Progenitor cell of endocrine pancreas (in vitro differentiated cells): ENCODE measurements at regions not wholly inside any gene's neighbourhood (a gene's known extent, or its start where the extent isn't known, plus 50 kb on each side); places are given as distances from the start of the nearest gene placed in this dataset.
"Not testable (repeated sequence)": the region's sequence is repeated elsewhere in the genome, so short reads cannot be mapped to it uniquely, and the experiment has no call there.

Experiments
- DNase-seq: peaks from one replicate; pipeline ENCODE4 v3.0.0; 2021; ENCODE audit warnings: low spot score; ENCODE audit not compliant: unreplicated experiment
- H3K27ac Mint-ChIP-seq: 2 replicates; pipeline ENCODE4 v1.8.0; 2021; ENCODE audit warnings: mild to moderate bottlenecking, moderate library complexity, mixed read lengths
- H3K27me3 Mint-ChIP-seq: 2 replicates; pipeline ENCODE4 v1.8.0; 2021; ENCODE audit warnings: mixed read lengths
- H3K36me3 Mint-ChIP-seq: 2 replicates; pipeline ENCODE4 v1.8.0; 2022; ENCODE audit warnings: mixed read lengths; ENCODE audit not compliant: insufficient read depth
- H3K4me1 Mint-ChIP-seq: 2 replicates; pipeline ENCODE4 v1.8.0; 2021; ENCODE audit warnings: low read depth, mixed read lengths
- H3K4me3 Mint-ChIP-seq: 2 replicates; pipeline ENCODE4 v1.8.0; 2021; ENCODE audit warnings: low read depth, mild to moderate bottlenecking, moderate library complexity, mixed read lengths
- H3K9me3 Mint-ChIP-seq: 2 replicates; pipeline ENCODE4 v1.8.0; 2021; ENCODE audit warnings: low read depth, mixed read lengths
- TF ChIP-seq, protein P1 (sequence below): fragments of 200-600 bp; sonication (generic); IDR thresholded peaks from one replicate; pipeline ENCODE4 v1.5.0; 2021; ENCODE audit warnings: antibody characterized with exemption, mild to moderate bottlenecking; ENCODE audit not compliant: unreplicated experiment

GRCh38 chr7:9919-10318 lies 182.5 kb upstream of the FAM20C start:
- not testable (repeated sequence) for DNase-seq, H3K27me3 Mint-ChIP-seq, H3K4me1 Mint-ChIP-seq, H3K9me3 Mint-ChIP-seq, H3K36me3 Mint-ChIP-seq, H3K27ac Mint-ChIP-seq, H3K4me3 Mint-ChIP-seq

DNA sequence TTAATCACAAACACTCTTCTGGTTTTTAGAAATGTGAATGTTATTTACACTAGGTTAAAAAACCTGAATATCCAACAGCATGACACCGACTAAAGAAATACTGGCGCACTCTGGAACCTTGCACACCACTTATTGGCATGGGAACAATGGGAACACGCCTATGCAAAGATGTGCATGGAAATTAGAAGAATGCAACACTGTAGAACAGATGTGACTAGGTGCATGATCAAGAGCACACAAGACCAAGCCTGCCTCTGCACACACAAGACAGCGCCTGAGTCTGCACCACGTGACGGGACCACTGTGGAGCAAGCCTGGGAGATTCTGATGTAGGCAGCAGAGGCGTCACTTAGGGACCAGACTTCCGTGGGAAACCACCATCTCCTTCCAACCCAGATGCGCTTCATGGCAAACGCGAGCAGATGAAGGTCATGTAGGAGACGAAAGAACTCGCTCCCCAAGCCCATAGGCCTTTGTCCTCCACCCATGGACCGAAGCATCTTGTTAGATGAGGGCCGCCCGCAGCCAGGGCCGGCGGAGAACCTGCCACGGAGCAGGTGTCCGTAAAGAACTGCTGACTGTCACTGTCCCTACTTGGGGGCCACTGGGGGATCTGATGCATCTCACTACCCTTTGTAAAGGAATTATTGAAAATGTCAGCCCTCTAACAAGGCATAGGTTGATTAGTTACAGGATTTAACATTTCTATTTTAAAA lies 159.6 kb upstream of the FAM20C start:
- not testable (repeated sequence) for H3K4me1 Mint-ChIP-seq, H3K36me3 Mint-ChIP-seq, H3K27me3 Mint-ChIP-seq, DNase-seq, H3K4me3 Mint-ChIP-seq, H3K9me3 Mint-ChIP-seq, H3K27ac Mint-ChIP-seq

DNA sequence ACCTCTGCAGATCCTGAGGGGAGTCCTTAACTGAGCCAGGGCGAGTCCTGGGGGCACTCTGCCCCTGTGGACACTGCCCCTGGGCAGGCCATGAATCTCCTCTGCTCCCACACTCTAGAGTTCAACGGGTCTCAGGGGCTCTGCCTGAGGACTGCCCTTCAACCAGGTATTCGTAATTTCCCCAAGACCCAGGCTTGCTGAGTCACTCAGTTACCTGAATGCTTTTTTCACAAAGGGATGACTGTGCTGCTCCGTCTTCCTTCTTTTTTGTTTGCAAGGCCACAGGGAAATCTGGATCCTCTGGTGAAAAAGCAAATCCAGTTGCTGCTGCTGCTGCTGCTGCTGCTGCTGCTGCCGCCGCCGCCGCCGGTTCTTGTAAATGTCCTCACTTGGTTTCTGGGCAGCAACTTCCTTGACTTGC lies 157.2 kb upstream of the FAM20C start:
- H3K27me3 Mint-ChIP-seq, H3K4me1 Mint-ChIP-seq, DNase-seq, H3K4me3 Mint-ChIP-seq, H3K9me3 Mint-ChIP-seq, H3K36me3 Mint-ChIP-seq: not testable (repeated sequence)
- peak overlapping the region; percentile 71 for H3K27ac Mint-ChIP-seq

DNA sequence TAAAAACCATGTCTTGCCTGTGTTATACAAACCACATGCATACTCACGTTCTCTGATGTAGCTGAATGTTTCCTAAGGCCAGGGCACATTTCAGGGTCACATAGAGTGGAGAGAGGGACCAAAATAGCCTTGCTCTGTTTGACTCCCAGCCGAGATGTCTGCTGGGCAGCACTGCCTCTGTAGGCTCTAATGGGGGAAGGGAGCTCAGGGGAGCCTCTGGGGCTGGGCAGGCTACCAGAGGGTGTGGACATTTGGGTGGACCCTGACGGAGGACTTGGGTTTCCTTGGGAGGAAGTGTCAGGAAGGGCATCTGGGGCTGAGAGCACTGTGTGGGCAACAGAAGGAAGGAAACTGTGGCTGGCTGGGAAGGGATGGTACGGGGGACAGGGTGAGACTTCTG lies 155.8 kb upstream of the FAM20C start:
- not testable (repeated sequence) for H3K27me3 Mint-ChIP-seq, DNase-seq, H3K27ac Mint-ChIP-seq, H3K4me3 Mint-ChIP-seq, H3K4me1 Mint-ChIP-seq, H3K9me3 Mint-ChIP-seq, H3K36me3 Mint-ChIP-seq

GRCh38 chr7:37656-38055 lies 154.7 kb upstream of the FAM20C start:
- H3K4me1 Mint-ChIP-seq = not testable (repeated sequence)

GRCh38 chr7:38444-38843 lies 153.9 kb upstream of the FAM20C start:
- peaks cover 15% of the 10 kb centered on the region for H3K27me3 Mint-ChIP-seq
- DNase-seq, H3K4me3 Mint-ChIP-seq, H3K9me3 Mint-ChIP-seq, H3K4me1 Mint-ChIP-seq, H3K27ac Mint-ChIP-seq, H3K36me3 Mint-ChIP-seq: not testable (repeated sequence)

More at GRCh38 chr7:37656-38055, 154.7 kb upstream of the FAM20C start:
- not testable (repeated sequence) for H3K27ac Mint-ChIP-seq, H3K9me3 Mint-ChIP-seq, DNase-seq, H3K4me3 Mint-ChIP-seq, H3K36me3 Mint-ChIP-seq
- H3K27me3 Mint-ChIP-seq = peaks cover 12% of the 10 kb centered on the region

- H3K36me3 Mint-ChIP-seq, H3K9me3 Mint-ChIP-seq: not testable (repeated sequence)
- H3K27me3 Mint-ChIP-seq = peaks cover 25% of the 10 kb centered on the region
These were observed 152.2 kb upstream of the FAM20C start for GRCh38 chr7:39984-40740.

More at GRCh38 chr7:39984-40740, 152.2 kb upstream of the FAM20C start:
- DNase-seq, H3K27ac Mint-ChIP-seq, H3K4me3 Mint-ChIP-seq, H3K4me1 Mint-ChIP-seq: not testable (repeated sequence)
- TF ChIP-seq, protein P1, sequence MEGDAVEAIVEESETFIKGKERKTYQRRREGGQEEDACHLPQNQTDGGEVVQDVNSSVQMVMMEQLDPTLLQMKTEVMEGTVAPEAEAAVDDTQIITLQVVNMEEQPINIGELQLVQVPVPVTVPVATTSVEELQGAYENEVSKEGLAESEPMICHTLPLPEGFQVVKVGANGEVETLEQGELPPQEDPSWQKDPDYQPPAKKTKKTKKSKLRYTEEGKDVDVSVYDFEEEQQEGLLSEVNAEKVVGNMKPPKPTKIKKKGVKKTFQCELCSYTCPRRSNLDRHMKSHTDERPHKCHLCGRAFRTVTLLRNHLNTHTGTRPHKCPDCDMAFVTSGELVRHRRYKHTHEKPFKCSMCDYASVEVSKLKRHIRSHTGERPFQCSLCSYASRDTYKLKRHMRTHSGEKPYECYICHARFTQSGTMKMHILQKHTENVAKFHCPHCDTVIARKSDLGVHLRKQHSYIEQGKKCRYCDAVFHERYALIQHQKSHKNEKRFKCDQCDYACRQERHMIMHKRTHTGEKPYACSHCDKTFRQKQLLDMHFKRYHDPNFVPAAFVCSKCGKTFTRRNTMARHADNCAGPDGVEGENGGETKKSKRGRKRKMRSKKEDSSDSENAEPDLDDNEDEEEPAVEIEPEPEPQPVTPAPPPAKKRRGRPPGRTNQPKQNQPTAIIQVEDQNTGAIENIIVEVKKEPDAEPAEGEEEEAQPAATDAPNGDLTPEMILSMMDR = peak; percentile 43
